Loucy (cell line): ENCODE measurements at regions not wholly inside any gene's neighbourhood (a gene's known extent, or its start where the extent isn't known, plus 50 kb on each side); places are given as distances from the start of the nearest gene placed in this dataset.

ENCODE experiments used
- H2AFZ ChIP-seq: fragments of 200-600 bp; sonication (generic); 2 replicates; pipeline ENCODE4 v1.6.0; 2016; ENCODE audit warnings: antibody characterized with exemption, mild to moderate bottlenecking, low read length, moderate library complexity
- H3F3A ChIP-seq: fragments of 200-600 bp; 2 replicates; pipeline ENCODE4 v1.6.0; 2016; ENCODE audit warnings: antibody characterized with exemption, low read depth, mild to moderate bottlenecking
- H3K27me3 ChIP-seq: fragments of 200-600 bp; sonication (generic); 2 replicates; pipeline ENCODE4 v1.6.1; 2014; ENCODE audit warnings: low read length, mild to moderate bottlenecking; ENCODE audit not compliant: insufficient read depth, poor library complexity, severe bottlenecking
- H3K36me3 ChIP-seq: fragments of 200-600 bp; sonication (generic); 2 replicates; pipeline ENCODE4 v1.6.1; 2016; ENCODE audit warnings: low read length; ENCODE audit not compliant: insufficient read depth
- H3K4me1 ChIP-seq: fragments of 200-600 bp; sonication (generic); 2 replicates; pipeline ENCODE4 v1.5.1; 2014; ENCODE audit warnings: low read length, mild to moderate bottlenecking; ENCODE audit not compliant: insufficient read depth, poor library complexity, severe bottlenecking
- H3K4me2 ChIP-seq: fragments of 200-600 bp; sonication (generic); 2 replicates; pipeline ENCODE4 v1.6.0; 2014; ENCODE audit warnings: antibody characterized with exemption, low read length, low read depth, mild to moderate bottlenecking; ENCODE audit not compliant: poor library complexity, severe bottlenecking
- H3K4me3 ChIP-seq: fragments of 200-600 bp; sonication (generic); 2 replicates; pipeline ENCODE4 v1.5.1; 2014; ENCODE audit warnings: low read length, mild to moderate bottlenecking, mixed read lengths; ENCODE audit not compliant: poor library complexity, severe bottlenecking
- H3K79me2 ChIP-seq: fragments of 200-600 bp; sonication (generic); 2 replicates; pipeline ENCODE4 v1.6.1; 2014; ENCODE audit warnings: low read length; ENCODE audit not compliant: insufficient read depth
- H3K9ac ChIP-seq: fragments of 200-600 bp; sonication (generic); 2 replicates; pipeline ENCODE4 v1.6.0; 2014; ENCODE audit warnings: mild to moderate bottlenecking, low read depth, low read length, moderate library complexity; ENCODE audit not compliant: poor library complexity, severe bottlenecking
- H3K9me2 ChIP-seq: fragments of 200-600 bp; sonication (generic); replicated peaks from 2 replicates; pipeline ENCODE4 v1.6.1; 2016; ENCODE audit warnings: low read depth, low read length, mixed read lengths
- H3K9me3 ChIP-seq: fragments of 200-600 bp; sonication (generic); 2 replicates; pipeline ENCODE4 v1.6.1; 2014; ENCODE audit warnings: mild to moderate bottlenecking, antibody characterized with exemption, low read length, low read depth; ENCODE audit not compliant: insufficient read depth
- H4K20me1 ChIP-seq: fragments of 200-600 bp; sonication (generic); 2 replicates; pipeline ENCODE4 v1.6.0; 2014; ENCODE audit warnings: antibody characterized with exemption, low read length, mild to moderate bottlenecking; ENCODE audit not compliant: insufficient read depth, poor library complexity, severe bottlenecking
- EZH2phosphoT487 ChIP-seq: fragments of 200-600 bp; IDR thresholded peaks from 2 replicates; pipeline ENCODE4 v1.6.1; 2018; ENCODE audit warnings: antibody characterized with exemption, mild to moderate bottlenecking, moderate library complexity, borderline replicate concordance
- TF ChIP-seq, protein P1 (sequence below): fragments of 200-600 bp; sonication (generic); conservative IDR thresholded peaks from 2 replicates; pipeline ENCODE4 v1.5.1; 2014; ENCODE audit warnings: mild to moderate bottlenecking, antibody characterized with exemption, low read length

DNA sequence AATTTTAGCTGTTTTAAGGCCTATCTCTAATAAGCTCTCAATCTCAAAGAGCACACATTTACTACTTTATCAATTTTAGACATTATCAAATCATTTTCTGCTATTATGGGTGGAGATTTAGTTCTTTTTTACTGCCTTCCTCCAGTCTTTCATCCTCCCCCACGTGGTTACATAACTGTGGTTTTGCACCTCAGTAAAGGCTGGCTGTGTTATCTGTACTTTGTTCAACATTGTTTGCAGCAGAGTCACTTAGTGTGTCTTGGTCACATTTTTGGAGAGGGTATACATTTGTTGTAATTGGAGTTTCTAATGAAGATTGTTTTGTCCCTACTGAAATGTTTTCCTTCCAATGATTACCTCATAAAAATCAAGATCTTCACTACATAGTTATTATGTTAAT, 549.6 kb upstream of the CELF4 start:
- Histone ChIP-seq H3K9me3 (no peaks in the 10 kb centered on the region), H3K27me3 (no peaks in the 10 kb centered on the region), H3K36me3 (no peaks in the 10 kb centered on the region), H2AFZ (no peak overlapping the region), H3K4me2 (no peak overlapping the region), H4K20me1 (no peaks in the 10 kb centered on the region), H3K9me2 (no peaks in the 10 kb centered on the region), H3F3A (no peaks in the 10 kb centered on the region), H3K9ac (no peak overlapping the region), H3K4me1 (no peaks in the 10 kb centered on the region), H3K79me2 (no peaks in the 10 kb centered on the region), H3K4me3 (no peak overlapping the region)
- TF ChIP-seq, protein P1, sequence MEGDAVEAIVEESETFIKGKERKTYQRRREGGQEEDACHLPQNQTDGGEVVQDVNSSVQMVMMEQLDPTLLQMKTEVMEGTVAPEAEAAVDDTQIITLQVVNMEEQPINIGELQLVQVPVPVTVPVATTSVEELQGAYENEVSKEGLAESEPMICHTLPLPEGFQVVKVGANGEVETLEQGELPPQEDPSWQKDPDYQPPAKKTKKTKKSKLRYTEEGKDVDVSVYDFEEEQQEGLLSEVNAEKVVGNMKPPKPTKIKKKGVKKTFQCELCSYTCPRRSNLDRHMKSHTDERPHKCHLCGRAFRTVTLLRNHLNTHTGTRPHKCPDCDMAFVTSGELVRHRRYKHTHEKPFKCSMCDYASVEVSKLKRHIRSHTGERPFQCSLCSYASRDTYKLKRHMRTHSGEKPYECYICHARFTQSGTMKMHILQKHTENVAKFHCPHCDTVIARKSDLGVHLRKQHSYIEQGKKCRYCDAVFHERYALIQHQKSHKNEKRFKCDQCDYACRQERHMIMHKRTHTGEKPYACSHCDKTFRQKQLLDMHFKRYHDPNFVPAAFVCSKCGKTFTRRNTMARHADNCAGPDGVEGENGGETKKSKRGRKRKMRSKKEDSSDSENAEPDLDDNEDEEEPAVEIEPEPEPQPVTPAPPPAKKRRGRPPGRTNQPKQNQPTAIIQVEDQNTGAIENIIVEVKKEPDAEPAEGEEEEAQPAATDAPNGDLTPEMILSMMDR, result no peak
- no peak for TF ChIP-seq EZH2phosphoT487

DNA sequence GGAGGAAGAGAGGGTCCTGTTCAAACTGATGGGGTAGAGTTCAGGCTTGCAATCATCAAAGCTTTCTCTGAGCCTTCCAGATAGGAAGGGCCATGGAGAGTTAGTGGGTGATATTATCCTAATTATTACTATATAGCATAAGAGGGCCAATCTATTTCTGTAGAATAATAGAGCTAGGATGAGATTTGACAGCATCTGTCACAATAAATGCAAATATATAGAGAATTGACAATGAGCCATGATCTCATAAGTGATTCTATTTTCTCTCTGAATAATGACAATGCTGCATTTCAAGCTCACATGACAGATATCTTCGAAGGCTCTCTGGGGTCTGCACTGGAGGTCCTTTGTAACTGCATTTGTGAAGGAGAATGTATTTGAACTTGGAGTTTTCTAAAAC, 521.9 kb upstream of the CELF4 start:
- Histone ChIP-seq H3K4me2 (no peak overlapping the region), H3K4me1 (no peaks in the 10 kb centered on the region)
- TF ChIP-seq, protein P1, result no peak
- no peak for TF ChIP-seq EZH2phosphoT487

DNA sequence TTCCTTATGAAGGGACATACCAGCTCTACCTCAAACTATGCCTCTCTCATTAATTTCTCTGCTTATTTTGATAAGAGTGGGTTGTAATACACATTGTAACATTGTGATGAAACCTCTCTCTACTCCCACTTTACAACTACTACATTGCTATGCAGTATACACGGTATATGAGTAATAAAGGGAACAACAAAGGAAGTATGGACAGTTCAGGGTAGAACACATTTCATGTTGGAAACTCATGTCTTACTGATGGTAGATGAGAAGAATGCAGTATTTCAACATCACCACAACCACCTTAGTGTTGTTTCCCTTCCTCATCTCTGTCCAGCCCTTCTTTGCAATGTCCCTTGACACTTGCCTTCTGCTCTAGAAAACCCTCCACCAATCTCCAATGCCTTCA, 515.9 kb upstream of the CELF4 start:
- Histone ChIP-seq H3K9ac (no peak overlapping the region), H3K4me2 (no peak overlapping the region), H4K20me1 (no peaks in the 10 kb centered on the region), H3K4me1 (no peaks in the 10 kb centered on the region), H3K36me3 (no peaks in the 10 kb centered on the region), H2AFZ (no peak overlapping the region), H3K9me2 (no peaks in the 10 kb centered on the region), H3K4me3 (no peak overlapping the region), H3K79me2 (no peaks in the 10 kb centered on the region), H3F3A (no peaks in the 10 kb centered on the region), H3K27me3 (no peaks in the 10 kb centered on the region), H3K9me3 (no peaks in the 10 kb centered on the region; the same call in 1 of the 2 replicates)
- TF ChIP-seq, protein P1, result no peak
- no peak for TF ChIP-seq EZH2phosphoT487

More for the DNA sequence above, 521.9 kb upstream of the CELF4 start:
- Histone ChIP-seq H3K9ac (no peak overlapping the region), H3K79me2 (no peaks in the 10 kb centered on the region), H3K9me3 (no peaks in the 10 kb centered on the region), H3K9me2 (no peaks in the 10 kb centered on the region), H3K27me3 (no peaks in the 10 kb centered on the region), H2AFZ (no peak overlapping the region), H3F3A (no peaks in the 10 kb centered on the region), H3K36me3 (no peaks in the 10 kb centered on the region), H4K20me1 (no peaks in the 10 kb centered on the region), H3K4me3 (no peak overlapping the region)
